Neural cell (in vitro differentiated cells): ENCODE measurements at regions not wholly inside any gene's neighbourhood (a gene's known extent, or its start where the extent isn't known, plus 50 kb on each side); places are given as distances from the start of the nearest gene placed in this dataset.

ENCODE experiments used
- H2AFZ ChIP-seq: fragments of 200-600, 300-800 bp; sonication (generic), shearing (Covaris generic); 2 replicates; pipeline ENCODE4 v1.6.0; 2014; ENCODE audit warnings: low read depth, mild to moderate bottlenecking, antibody characterized with exemption, low read length, moderate library complexity
- H3F3A ChIP-seq: fragments of 200-600 bp; shearing (Covaris generic); 2 replicates; pipeline ENCODE4 v1.6.1; 2016; ENCODE audit warnings: mild to moderate bottlenecking, moderate library complexity, mixed read lengths, antibody characterized with exemption, low read length; ENCODE audit not compliant: insufficient read depth, poor library complexity, severe bottlenecking
- H3K27ac ChIP-seq: fragments of 200-600, 300-800 bp; sonication (generic), shearing (Covaris generic); 2 replicates; pipeline ENCODE4 v1.5.1; 2014; ENCODE audit warnings: mild to moderate bottlenecking, low read length, moderate library complexity
- H3K27me3 ChIP-seq: fragments of 300-800, 200-600 bp; sonication (generic), shearing (Covaris generic); 2 replicates; pipeline ENCODE4 v1.6.0; 2014; ENCODE audit warnings: mild to moderate bottlenecking, low read depth, low read length, moderate library complexity; ENCODE audit not compliant: insufficient read depth
- H3K36me3 ChIP-seq: fragments of 300-800, 200-600 bp; sonication (generic), shearing (Covaris generic); 2 replicates; pipeline ENCODE4 v1.5.1; 2014; ENCODE audit warnings: mild to moderate bottlenecking, antibody characterized with exemption, low read length, moderate library complexity; ENCODE audit not compliant: insufficient read depth
- H3K4me2 ChIP-seq: fragments of 300-800, 200-600 bp; sonication (generic), shearing (Covaris generic); 2 replicates; pipeline ENCODE4 v1.6.0; 2014; ENCODE audit warnings: mild to moderate bottlenecking, low read length
- H3K4me3 ChIP-seq: fragments of 300-800, 200-600 bp; sonication (generic), shearing (Covaris generic); 2 replicates; pipeline ENCODE4 v1.5.1; 2014; ENCODE audit warnings: mild to moderate bottlenecking, low read length, moderate library complexity
- H3K79me2 ChIP-seq: fragments of 200-600 bp; shearing (Covaris generic); replicated peaks from 2 replicates; pipeline ENCODE4 v1.6.0; 2014; ENCODE audit warnings: mild to moderate bottlenecking, low read length, moderate library complexity; ENCODE audit not compliant: insufficient read depth
- H3K9ac ChIP-seq: fragments of 300-800, 200-600 bp; sonication (generic), shearing (Covaris generic); 2 replicates; pipeline ENCODE4 v1.6.1; 2016; ENCODE audit warnings: mild to moderate bottlenecking, low read length, mixed read lengths
- H3K9me2 ChIP-seq: fragments of 200-600 bp; shearing (Covaris generic); 2 replicates; pipeline ENCODE4 v1.6.1; 2016; ENCODE audit warnings: mild to moderate bottlenecking, low read length, mixed read lengths; ENCODE audit not compliant: insufficient read depth
- H3K9me3 ChIP-seq: fragments of 200-600, 300-800 bp; sonication (generic), shearing (Covaris generic); 2 replicates; pipeline ENCODE4 v1.6.1; 2016; ENCODE audit warnings: mild to moderate bottlenecking, mixed run types, low read length, moderate library complexity, mixed read lengths
- H4K20me1 ChIP-seq: fragments of 200-600 bp; shearing (Covaris generic); 2 replicates; pipeline ENCODE4 v1.6.1; 2016; ENCODE audit warnings: mild to moderate bottlenecking, mixed run types; ENCODE audit not compliant: insufficient read depth
- EP300 ChIP-seq: fragments of 450-650 bp; conservative IDR thresholded peaks from 2 replicates; pipeline ENCODE4 v1.6.1; 2014; ENCODE audit warnings: antibody characterized with exemption, mild to moderate bottlenecking, moderate library complexity; ENCODE audit not compliant: poor library complexity, severe bottlenecking
- EZH2 ChIP-seq: fragments of 200-600, 300-800 bp; shearing (Covaris generic), sonication (generic); IDR thresholded peaks from 2 replicates; pipeline ENCODE4 v1.6.1; 2014; ENCODE audit warnings: antibody characterized with exemption, low read length, borderline replicate concordance, mild to moderate bottlenecking; ENCODE audit not compliant: insufficient read depth, poor library complexity, severe bottlenecking
- MXI1 ChIP-seq: fragments of 450-650 bp; conservative IDR thresholded peaks from 2 replicates; pipeline ENCODE4 v1.6.1; 2014; ENCODE audit warnings: antibody characterized with exemption, mild to moderate bottlenecking; ENCODE audit not compliant: poor library complexity, severe bottlenecking
- POLR2AphosphoS5 ChIP-seq: IDR thresholded peaks from 2 replicates; pipeline ENCODE4 v1.6.1; 2012
- RAD21 ChIP-seq: fragments of 450-650 bp; conservative IDR thresholded peaks from 2 replicates; pipeline ENCODE4 v1.6.1; 2014; ENCODE audit warnings: antibody characterized with exemption, mild to moderate bottlenecking, moderate library complexity
- REST ChIP-seq: IDR thresholded peaks from 2 replicates; pipeline ENCODE4 v1.6.1; 2012; ENCODE audit warnings: borderline replicate concordance
- SMC3 ChIP-seq: fragments of 450-650 bp; conservative IDR thresholded peaks from 2 replicates; pipeline ENCODE4 v1.6.1; 2014; ENCODE audit warnings: antibody characterized with exemption, mild to moderate bottlenecking, moderate library complexity; ENCODE audit not compliant: poor library complexity
- TAF1 ChIP-seq: IDR thresholded peaks from 2 replicates; pipeline ENCODE4 v1.6.1; 2012; ENCODE audit warnings: low read depth
- TF ChIP-seq, protein P1 (sequence below): fragments of 450-650 bp; IDR thresholded peaks from 2 replicates; pipeline ENCODE4 v1.5.1; 2014; ENCODE audit warnings: antibody characterized with exemption, mild to moderate bottlenecking, moderate library complexity; ENCODE audit not compliant: poor library complexity, severe bottlenecking

GRCh38 chr17:68750208-68750562, 149.0 kb upstream of the FAM20A start:
- H3K36me3 ChIP-seq, result no peaks in the 10 kb centered on the region
- no peak overlapping the region for H3K9ac ChIP-seq
- H3K9me3 ChIP-seq, result no peaks in the 10 kb centered on the region
- H4K20me1 ChIP-seq, result no peaks in the 10 kb centered on the region
- no peaks in the 10 kb centered on the region for H3K9me2 ChIP-seq
- TF ChIP-seq EZH2 (no peak), SMC3 (no peak), EP300 (no peak), TAF1 (no peak), RAD21 (no peak), POLR2AphosphoS5 (no peak), REST (no peak), MXI1 (no peak)
- TF ChIP-seq, protein P1, sequence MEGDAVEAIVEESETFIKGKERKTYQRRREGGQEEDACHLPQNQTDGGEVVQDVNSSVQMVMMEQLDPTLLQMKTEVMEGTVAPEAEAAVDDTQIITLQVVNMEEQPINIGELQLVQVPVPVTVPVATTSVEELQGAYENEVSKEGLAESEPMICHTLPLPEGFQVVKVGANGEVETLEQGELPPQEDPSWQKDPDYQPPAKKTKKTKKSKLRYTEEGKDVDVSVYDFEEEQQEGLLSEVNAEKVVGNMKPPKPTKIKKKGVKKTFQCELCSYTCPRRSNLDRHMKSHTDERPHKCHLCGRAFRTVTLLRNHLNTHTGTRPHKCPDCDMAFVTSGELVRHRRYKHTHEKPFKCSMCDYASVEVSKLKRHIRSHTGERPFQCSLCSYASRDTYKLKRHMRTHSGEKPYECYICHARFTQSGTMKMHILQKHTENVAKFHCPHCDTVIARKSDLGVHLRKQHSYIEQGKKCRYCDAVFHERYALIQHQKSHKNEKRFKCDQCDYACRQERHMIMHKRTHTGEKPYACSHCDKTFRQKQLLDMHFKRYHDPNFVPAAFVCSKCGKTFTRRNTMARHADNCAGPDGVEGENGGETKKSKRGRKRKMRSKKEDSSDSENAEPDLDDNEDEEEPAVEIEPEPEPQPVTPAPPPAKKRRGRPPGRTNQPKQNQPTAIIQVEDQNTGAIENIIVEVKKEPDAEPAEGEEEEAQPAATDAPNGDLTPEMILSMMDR, result no peak
- H3K79me2 ChIP-seq, result no peaks in the 10 kb centered on the region
- H2AFZ ChIP-seq, result no peak overlapping the region
- no peak overlapping the region for H3K4me2 ChIP-seq
- H3K27ac ChIP-seq, result no peak overlapping the region
- H3K4me3 ChIP-seq, result no peak overlapping the region
- no peaks in the 10 kb centered on the region for H3K27me3 ChIP-seq
- H3F3A ChIP-seq, result no peaks in the 10 kb centered on the region

GRCh38 chr17:68749349-68750207, 148.4 kb upstream of the FAM20A start:
- Histone ChIP-seq H3K79me2 (no peaks in the 10 kb centered on the region), H3K4me2 (no peak overlapping the region), H4K20me1 (no peaks in the 10 kb centered on the region), H3K4me3 (no peak overlapping the region), H3F3A (no peaks in the 10 kb centered on the region), H3K27me3 (no peaks in the 10 kb centered on the region), H3K27ac (no peak overlapping the region), H3K9me2 (no peaks in the 10 kb centered on the region), H3K9me3 (peaks cover 5% of the 10 kb centered on the region), H2AFZ (no peak overlapping the region), H3K9ac (no peak overlapping the region), H3K36me3 (no peaks in the 10 kb centered on the region)
- no peak for TF ChIP-seq TAF1
- TF ChIP-seq, protein P1, result no peak
- no peak for TF ChIP-seq SMC3
- no peak for TF ChIP-seq MXI1
- TF ChIP-seq RAD21, result no peak
- TF ChIP-seq EZH2, result no peak
- no peak for TF ChIP-seq REST
- no peak for TF ChIP-seq EP300
- no peak for TF ChIP-seq POLR2AphosphoS5
